NCI-H748 treated with DMSO at 0.1 percent for 48 hours (cell line): ENCODE measurements at regions not wholly inside any gene's neighbourhood (a gene's known extent, or its start where the extent isn't known, plus 50 kb on each side); places are given as distances from the start of the nearest gene placed in this dataset.
"Not testable (repeated sequence)": the region's sequence is repeated elsewhere in the genome, so short reads cannot be mapped to it uniquely, and the experiment has no call there.

Experiments used
- DNase-seq: peaks from one replicate; lab custom pipeline; 2025; lab: John Stamatoyannopoulos, UW

GRCh38 chr20:60760256-60761000 lies 491.6 kb upstream of the CDH4 start:
- no peak for DNase-seq

- no peak for DNase-seq
Observed at GRCh38 chr20:60761056-60761455, 491.0 kb upstream of the CDH4 start.

- no peak for DNase-seq
Observed at GRCh38 chr20:60762386-60762785, 489.7 kb upstream of the CDH4 start.

- DNase-seq = no peak
Observed at GRCh38 chr20:60764328-60764727, 487.7 kb upstream of the CDH4 start.

- no peak for DNase-seq
Observed at GRCh38 chr20:60764771-60765170, 487.3 kb upstream of the CDH4 start.

- no peak for DNase-seq
Observed at GRCh38 chr20:60765821-60766403, 486.1 kb upstream of the CDH4 start.

- no peak for DNase-seq
Observed at GRCh38 chr20:60768216-60768615, 483.8 kb upstream of the CDH4 start.

GRCh38 chr20:60780388-60781025 lies 471.6 kb upstream of the CDH4 start:
- no peak for DNase-seq

GRCh38 chr20:60782959-60783625 lies 469.0 kb upstream of the CDH4 start:
- DNase-seq = no peak

GRCh38 chr20:60785301-60785700 lies 466.8 kb upstream of the CDH4 start:
- DNase-seq = no peak

- no peak for DNase-seq
Observed at GRCh38 chr20:60785785-60786184, 466.3 kb upstream of the CDH4 start.

GRCh38 chr20:60786686-60787217 lies 465.3 kb upstream of the CDH4 start:
- DNase-seq = no peak

- DNase-seq = no peak
Observed at GRCh38 chr20:60787276-60787675, 464.8 kb upstream of the CDH4 start.

- no peak for DNase-seq
Observed at GRCh38 chr20:60788070-60788469, 464.0 kb upstream of the CDH4 start.

- no peak for DNase-seq
Observed at GRCh38 chr20:60789399-60789798, 462.7 kb upstream of the CDH4 start.

GRCh38 chr20:60790339-60790738 lies 461.7 kb upstream of the CDH4 start:
- DNase-seq = not testable (repeated sequence)

- DNase-seq = no peak
Observed at GRCh38 chr20:60791823-60792222, 460.2 kb upstream of the CDH4 start.

- DNase-seq = no peak
Observed at GRCh38 chr20:60792941-60793340, 459.1 kb upstream of the CDH4 start.

- DNase-seq = no peak
Observed at GRCh38 chr20:60794674-60795073, 457.4 kb upstream of the CDH4 start.

GRCh38 chr20:60795651-60796050 lies 456.4 kb upstream of the CDH4 start:
- no peak for DNase-seq

GRCh38 chr20:60800185-60800584 lies 451.9 kb upstream of the CDH4 start:
- DNase-seq = no peak

- no peak for DNase-seq
Observed at GRCh38 chr20:60802676-60803075, 449.4 kb upstream of the CDH4 start.
